ENCODE measurements at regions not wholly inside any gene's neighbourhood (a gene's known extent, or its start where the extent isn't known, plus 50 kb on each side); places are given as distances from the start of the nearest gene placed in this dataset.

DNA sequence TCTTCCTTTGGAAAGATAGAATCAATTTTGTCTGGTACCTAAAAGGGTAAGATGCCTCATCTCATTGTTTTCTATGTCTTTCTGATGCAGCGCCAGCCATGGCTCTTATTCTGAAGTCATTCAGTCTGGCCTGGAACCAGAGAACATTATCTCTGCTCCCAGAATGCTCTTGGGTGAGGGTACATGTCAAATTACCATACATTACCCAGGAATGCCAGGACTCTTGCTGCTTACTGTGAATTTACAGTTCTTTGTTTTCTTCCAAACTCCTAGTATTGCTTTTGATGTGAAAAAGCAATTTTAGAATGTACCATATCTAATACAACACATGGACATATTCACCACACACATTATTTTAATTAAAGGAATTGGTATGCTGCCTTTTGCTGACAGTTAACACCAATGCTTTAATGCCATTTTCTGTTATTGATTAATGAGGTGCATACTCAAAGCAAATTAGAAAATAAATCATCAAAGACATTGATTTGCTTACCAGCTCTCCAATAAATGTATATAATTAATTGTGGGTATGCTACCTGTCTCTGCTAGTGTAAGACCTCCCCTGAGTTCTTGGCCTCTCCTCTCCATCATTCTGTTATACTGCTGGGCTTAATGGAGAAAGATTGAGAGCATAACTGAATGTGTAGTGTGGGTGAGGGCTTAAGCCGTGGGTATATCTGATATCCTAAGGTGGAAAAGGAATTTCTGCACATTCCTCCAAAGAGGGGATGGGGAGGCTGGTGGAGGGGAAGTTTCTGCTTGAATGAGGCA, 337.7 kb downstream of the C12orf75 start:
- Histone ChIP-seq H3K36me3 (ENCODE audit: control insufficient read depth, insufficient read depth, low read length) (no peaks in the 10 kb centered on the region), H3K27me3 (replicated peaks; ENCODE audit: control insufficient read depth, insufficient read depth, low read length) (no peaks in the 10 kb centered on the region), H3K4me3 (replicated peaks; ENCODE audit: low read depth, low read length) (no peak overlapping the region)
- TF ChIP-seq, protein P1, sequence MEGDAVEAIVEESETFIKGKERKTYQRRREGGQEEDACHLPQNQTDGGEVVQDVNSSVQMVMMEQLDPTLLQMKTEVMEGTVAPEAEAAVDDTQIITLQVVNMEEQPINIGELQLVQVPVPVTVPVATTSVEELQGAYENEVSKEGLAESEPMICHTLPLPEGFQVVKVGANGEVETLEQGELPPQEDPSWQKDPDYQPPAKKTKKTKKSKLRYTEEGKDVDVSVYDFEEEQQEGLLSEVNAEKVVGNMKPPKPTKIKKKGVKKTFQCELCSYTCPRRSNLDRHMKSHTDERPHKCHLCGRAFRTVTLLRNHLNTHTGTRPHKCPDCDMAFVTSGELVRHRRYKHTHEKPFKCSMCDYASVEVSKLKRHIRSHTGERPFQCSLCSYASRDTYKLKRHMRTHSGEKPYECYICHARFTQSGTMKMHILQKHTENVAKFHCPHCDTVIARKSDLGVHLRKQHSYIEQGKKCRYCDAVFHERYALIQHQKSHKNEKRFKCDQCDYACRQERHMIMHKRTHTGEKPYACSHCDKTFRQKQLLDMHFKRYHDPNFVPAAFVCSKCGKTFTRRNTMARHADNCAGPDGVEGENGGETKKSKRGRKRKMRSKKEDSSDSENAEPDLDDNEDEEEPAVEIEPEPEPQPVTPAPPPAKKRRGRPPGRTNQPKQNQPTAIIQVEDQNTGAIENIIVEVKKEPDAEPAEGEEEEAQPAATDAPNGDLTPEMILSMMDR (IDR thresholded peaks at IDR 0.05; ENCODE audit: insufficient read depth, low read length, poor library complexity, severe bottlenecking), result no peak
- no peak for DNase-seq (ENCODE audit: extremely low read depth, insufficient read length)

DNA sequence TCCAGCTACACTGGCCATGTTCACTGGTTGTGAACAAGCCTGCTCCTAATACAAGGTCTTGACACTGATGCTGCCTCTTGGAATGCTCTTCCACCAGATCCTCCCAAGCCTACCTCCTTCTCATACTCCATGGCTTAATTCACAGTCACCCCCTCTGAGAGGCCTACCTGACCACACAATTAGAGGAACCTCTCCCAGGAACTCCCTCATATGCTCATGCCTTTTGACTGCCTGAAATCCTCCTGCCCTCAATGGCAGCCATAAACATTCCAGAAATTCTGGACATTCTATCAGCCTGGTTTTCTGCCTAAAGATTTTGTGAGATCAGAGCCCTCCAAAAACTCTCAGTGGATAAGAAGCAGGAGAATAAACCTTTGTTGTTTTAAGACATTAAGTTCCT, 340.2 kb downstream of the C12orf75 start:
- TF ChIP-seq, protein P1 (IDR thresholded peaks at IDR 0.05; ENCODE audit: insufficient read depth, low read length, poor library complexity, severe bottlenecking), result no peak
- no peak overlapping the region for H3K4me3 ChIP-seq (replicated peaks; ENCODE audit: low read depth, low read length)

DNA sequence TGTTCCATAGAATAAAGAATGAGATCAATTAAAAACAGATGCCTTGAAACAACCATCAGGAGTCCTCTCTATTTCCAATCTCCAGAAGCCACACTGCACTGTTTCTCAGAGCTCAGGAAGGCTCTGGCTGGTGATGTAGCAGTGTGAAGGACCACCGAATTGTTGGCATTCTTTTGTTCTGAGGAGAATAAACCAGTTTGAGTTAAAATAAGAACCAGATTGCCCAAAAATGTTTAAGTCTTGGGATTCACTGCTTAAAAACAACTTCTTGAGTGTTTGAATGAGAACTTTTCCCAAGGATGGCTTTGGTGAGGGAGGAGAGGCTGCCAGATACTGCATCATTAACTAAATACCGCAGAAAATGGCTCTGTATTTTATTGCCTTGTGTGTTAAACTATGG, 341.2 kb downstream of the C12orf75 start:
- no peak overlapping the region for H3K4me3 ChIP-seq (replicated peaks; ENCODE audit: low read depth, low read length)
- no peaks in the 10 kb centered on the region for H3K36me3 ChIP-seq (ENCODE audit: control insufficient read depth, insufficient read depth, low read length)
- TF ChIP-seq, protein P1 (IDR thresholded peaks at IDR 0.05; ENCODE audit: insufficient read depth, low read length, poor library complexity, severe bottlenecking), result no peak
- DNase-seq (ENCODE audit: extremely low read depth, insufficient read length), result no peak
- no peaks in the 10 kb centered on the region for H3K27me3 ChIP-seq (replicated peaks; ENCODE audit: control insufficient read depth, insufficient read depth, low read length)

More for the DNA sequence above, 340.2 kb downstream of the C12orf75 start:
- DNase-seq (ENCODE audit: extremely low read depth, insufficient read length), result no peak
- Histone ChIP-seq H3K27me3 (replicated peaks; ENCODE audit: control insufficient read depth, insufficient read depth, low read length) (no peaks in the 10 kb centered on the region), H3K36me3 (ENCODE audit: control insufficient read depth, insufficient read depth, low read length) (no peaks in the 10 kb centered on the region)

DNA sequence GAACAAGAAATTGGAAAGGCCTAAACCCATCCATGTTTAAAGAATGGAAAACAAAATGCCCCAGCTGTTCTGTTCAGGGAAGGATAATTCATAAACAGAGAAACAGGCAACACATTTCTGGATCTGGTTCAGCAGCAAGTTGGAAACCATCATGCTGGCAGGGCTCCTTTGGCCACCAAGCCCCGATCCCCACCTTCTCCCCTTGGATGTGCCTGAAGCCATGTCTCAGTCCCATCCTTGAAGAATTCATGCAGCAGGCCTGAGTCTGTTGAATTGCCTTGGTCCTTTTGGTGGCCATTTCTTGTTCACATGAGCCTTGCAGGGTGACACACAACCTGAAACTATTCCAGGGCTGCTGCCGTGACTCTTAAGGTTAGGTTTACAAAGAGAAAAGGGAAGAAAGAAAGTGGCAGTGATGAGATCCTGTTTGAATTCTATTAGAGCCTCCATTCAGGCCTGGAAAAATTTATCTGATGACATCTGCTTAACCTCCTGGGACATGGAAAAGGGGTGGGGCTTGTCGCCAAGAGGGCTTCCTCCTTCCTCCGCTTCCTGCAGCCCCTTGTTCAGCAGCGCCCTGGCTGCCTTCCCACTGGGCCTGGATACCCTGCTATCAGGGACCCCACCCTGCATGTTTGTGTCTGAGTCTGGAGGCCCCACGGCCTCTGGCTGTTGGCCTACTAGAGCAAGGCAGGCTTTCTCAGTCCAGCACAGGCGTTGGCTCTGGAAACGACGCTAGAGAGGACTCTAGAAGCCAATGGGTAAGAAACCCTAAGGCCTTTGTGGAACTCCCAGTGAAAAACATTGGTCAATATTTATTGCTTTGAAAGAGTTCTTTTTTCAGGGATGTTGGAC, 341.9 kb downstream of the C12orf75 start:
- DNase-seq (ENCODE audit: extremely low read depth, insufficient read length), result no peak
- TF ChIP-seq, protein P1 (IDR thresholded peaks at IDR 0.05; ENCODE audit: insufficient read depth, low read length, poor library complexity, severe bottlenecking), result no peak
- Histone ChIP-seq H3K4me3 (replicated peaks; ENCODE audit: low read depth, low read length) (no peak overlapping the region), H3K27me3 (replicated peaks; ENCODE audit: control insufficient read depth, insufficient read depth, low read length) (no peaks in the 10 kb centered on the region), H3K36me3 (ENCODE audit: control insufficient read depth, insufficient read depth, low read length) (no peaks in the 10 kb centered on the region)

DNA sequence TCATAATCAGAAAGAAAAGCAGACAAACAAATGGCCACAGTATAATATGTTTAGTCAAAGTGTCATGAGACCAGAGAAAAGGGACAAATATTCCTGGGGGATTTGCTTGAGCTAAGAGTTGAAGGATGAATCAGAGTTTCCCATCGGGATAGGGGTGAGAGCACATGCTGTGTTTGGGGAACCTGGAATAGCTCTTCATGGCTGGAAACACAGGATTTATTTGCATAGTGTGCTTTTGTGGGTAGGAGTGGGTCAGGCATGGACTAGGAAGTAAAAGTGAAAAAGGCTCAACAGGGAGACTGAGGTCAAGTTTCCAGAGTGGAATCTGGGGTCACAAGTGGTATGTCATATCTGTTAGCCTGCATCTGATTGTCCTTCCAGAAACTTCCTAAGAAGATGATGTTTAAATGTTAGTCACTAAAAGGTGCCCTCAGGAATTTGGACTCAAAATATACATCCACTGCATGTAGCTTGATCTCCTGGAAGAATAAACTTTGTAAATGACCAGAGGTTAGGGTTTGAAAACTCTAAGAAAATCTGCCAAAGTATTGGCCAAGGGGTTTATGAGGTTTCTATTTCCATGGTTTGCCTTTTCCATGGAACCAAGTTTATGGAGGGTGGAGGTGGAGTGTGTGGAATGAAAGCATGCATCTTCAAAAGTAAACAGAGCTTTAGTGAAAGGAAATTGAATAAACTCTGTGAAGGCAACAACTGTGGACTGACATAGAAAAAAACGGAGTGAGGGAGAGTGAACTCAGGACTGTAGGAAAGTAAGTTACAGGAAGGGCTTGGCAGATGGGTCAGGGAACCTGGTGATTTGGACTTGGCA, 344.6 kb downstream of the C12orf75 start:
- Histone ChIP-seq H3K27me3 (replicated peaks; ENCODE audit: control insufficient read depth, insufficient read depth, low read length) (no peaks in the 10 kb centered on the region), H3K36me3 (ENCODE audit: control insufficient read depth, insufficient read depth, low read length) (no peaks in the 10 kb centered on the region), H3K4me3 (replicated peaks; ENCODE audit: low read depth, low read length) (no peak overlapping the region)
- TF ChIP-seq, protein P1 (IDR thresholded peaks at IDR 0.05; ENCODE audit: insufficient read depth, low read length, poor library complexity, severe bottlenecking), result no peak
- no peak for DNase-seq (ENCODE audit: extremely low read depth, insufficient read length)
